Neutrophil (primary cell): ENCODE measurements at regions not wholly inside any gene's neighbourhood (a gene's known extent, or its start where the extent isn't known, plus 50 kb on each side); places are given as distances from the start of the nearest gene placed in this dataset.

ENCODE experiments used
- H3K27ac ChIP-seq: fragments of 200-600 bp; sonication (generic); 2 replicates; pipeline ENCODE4 v1.5.1; 2016; ENCODE audit warnings: mild to moderate bottlenecking, moderate library complexity
- H3K27me3 ChIP-seq: fragments of 200-600 bp; sonication (generic); 2 replicates; pipeline ENCODE4 v1.6.0; 2016; ENCODE audit warnings: mild to moderate bottlenecking
- H3K36me3 ChIP-seq: fragments of 200-600 bp; sonication (generic); 2 replicates; pipeline ENCODE4 v1.5.1; 2017
- H3K4me1 ChIP-seq, 2 experiments: fragments of 200-600 bp in 1 of 2; sonication (generic) in 1 of 2; 1 replicate in 1 of 2; 2 replicates in 1 of 2; pipeline versions ENCODE4 v1.5.1 to v1.6.1; 2013 to 2016; ENCODE audit warnings: low read depth in 1 of 2, low read length in 1 of 2, mild to moderate bottlenecking in 1 of 2, moderate library complexity in 1 of 2; ENCODE audit not compliant: control insufficient read depth in 1 of 2, insufficient read depth in 1 of 2
- H3K4me3 ChIP-seq, 2 experiments: fragments of 200-600 bp in 1 of 2; sonication (generic) in 1 of 2; 1 replicate in 1 of 2; 2 replicates in 1 of 2; pipeline ENCODE4 v1.5.1; 2013 to 2016; ENCODE audit warnings: low read depth in 1 of 2, low read length in 1 of 2, mild to moderate bottlenecking in 1 of 2, moderate library complexity in 1 of 2
- H3K9me3 ChIP-seq: fragments of 200-600 bp; sonication (generic); 2 replicates; pipeline ENCODE4 v1.5.1; 2016
- TF ChIP-seq, protein P1 (sequence below): fragments of 200-600 bp; sonication (generic); IDR thresholded peaks from 2 replicates; pipeline ENCODE4 v1.5.1; 2016; ENCODE audit warnings: antibody characterized with exemption

DNA sequence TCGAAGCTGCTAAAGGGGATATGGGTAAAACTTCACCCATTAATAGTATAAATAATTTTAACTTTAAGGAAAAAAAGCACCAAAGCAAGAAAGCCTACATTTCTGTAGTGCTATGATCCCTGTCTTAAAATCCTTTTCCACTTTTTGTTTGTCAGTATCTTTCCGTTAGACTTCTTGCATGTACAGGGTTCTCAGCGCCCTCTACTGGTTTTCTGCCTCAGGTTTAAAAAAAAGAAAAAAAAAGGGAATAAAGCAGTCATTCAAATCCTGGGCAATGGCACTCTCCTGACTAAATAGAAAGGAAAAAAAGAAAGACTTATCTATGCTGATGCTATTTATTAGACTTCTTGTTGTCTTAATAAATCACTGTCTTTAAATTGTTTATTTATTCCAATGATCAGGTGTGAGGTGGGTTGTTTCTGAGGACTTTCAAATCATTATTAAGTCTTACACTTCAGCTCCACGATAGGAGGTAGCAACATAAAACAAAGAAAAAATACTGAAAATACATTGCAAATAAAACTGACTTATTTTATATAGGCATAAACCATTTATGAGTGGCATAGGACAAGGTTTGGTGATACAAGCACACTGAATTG, 475.4 kb upstream of the NR5A2 start:
- Histone ChIP-seq H3K36me3 (no peaks in the 10 kb centered on the region), H3K27me3 (no peaks in the 10 kb centered on the region), H3K27ac (no peak overlapping the region), H3K4me1 (no peaks in the 10 kb centered on the region), H3K4me3 (no peak overlapping the region), H3K9me3 (no peaks in the 10 kb centered on the region)
- TF ChIP-seq, protein P1, sequence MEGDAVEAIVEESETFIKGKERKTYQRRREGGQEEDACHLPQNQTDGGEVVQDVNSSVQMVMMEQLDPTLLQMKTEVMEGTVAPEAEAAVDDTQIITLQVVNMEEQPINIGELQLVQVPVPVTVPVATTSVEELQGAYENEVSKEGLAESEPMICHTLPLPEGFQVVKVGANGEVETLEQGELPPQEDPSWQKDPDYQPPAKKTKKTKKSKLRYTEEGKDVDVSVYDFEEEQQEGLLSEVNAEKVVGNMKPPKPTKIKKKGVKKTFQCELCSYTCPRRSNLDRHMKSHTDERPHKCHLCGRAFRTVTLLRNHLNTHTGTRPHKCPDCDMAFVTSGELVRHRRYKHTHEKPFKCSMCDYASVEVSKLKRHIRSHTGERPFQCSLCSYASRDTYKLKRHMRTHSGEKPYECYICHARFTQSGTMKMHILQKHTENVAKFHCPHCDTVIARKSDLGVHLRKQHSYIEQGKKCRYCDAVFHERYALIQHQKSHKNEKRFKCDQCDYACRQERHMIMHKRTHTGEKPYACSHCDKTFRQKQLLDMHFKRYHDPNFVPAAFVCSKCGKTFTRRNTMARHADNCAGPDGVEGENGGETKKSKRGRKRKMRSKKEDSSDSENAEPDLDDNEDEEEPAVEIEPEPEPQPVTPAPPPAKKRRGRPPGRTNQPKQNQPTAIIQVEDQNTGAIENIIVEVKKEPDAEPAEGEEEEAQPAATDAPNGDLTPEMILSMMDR, result no peak

DNA sequence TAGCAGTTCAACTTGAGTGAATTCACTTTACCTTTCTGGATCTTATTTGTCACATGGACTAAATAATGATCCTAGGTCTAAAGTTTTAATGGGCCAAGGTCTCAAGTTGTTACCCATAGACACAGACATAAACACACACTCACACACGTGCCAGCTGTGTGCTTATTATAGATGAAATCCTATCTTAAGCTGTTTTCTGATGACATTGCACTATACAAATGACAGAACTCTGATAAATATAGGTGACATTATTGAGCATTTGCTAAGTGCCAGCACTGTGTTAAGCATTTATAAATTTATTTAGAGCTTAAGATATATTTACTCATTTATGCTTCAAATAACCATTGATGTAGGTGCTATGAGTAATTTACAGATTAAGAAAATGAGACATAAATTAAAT, 474.4 kb upstream of the NR5A2 start:
- no peaks in the 10 kb centered on the region for H3K9me3 ChIP-seq
- no peaks in the 10 kb centered on the region for H3K27me3 ChIP-seq

DNA sequence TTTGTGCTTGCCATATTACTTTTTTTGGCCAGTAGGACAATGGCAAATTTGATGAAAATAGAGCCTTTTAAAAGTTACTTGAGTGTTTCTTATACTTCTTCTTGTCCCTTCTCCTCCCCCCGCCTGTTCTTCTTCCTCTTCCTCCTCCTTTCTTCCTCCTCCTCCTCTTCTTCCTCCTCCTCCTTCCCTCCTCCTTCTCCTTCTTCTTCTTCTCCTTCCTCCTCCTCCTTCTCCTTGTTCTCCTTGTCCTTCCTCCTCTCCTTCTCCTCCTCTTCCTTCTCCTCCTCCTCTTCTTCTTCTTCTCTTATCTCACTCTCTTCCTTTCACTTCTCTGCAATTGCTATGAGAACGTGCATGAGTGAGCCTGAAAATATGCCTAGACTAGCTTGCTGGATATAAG, 466.2 kb upstream of the NR5A2 start:
- H3K4me1 ChIP-seq, result no peaks in the 10 kb centered on the region
- H3K36me3 ChIP-seq, result no peaks in the 10 kb centered on the region
- H3K9me3 ChIP-seq, result no peaks in the 10 kb centered on the region
- TF ChIP-seq, protein P1, result no peak
- no peak overlapping the region for H3K4me3 ChIP-seq
- no peak overlapping the region for H3K27ac ChIP-seq
- H3K27me3 ChIP-seq, result no peaks in the 10 kb centered on the region

More for the DNA sequence above, 474.4 kb upstream of the NR5A2 start:
- TF ChIP-seq, protein P1, result no peak
- Histone ChIP-seq H3K4me1 (no peaks in the 10 kb centered on the region), H3K27ac (no peak overlapping the region), H3K36me3 (no peaks in the 10 kb centered on the region), H3K4me3 (no peak overlapping the region)

DNA sequence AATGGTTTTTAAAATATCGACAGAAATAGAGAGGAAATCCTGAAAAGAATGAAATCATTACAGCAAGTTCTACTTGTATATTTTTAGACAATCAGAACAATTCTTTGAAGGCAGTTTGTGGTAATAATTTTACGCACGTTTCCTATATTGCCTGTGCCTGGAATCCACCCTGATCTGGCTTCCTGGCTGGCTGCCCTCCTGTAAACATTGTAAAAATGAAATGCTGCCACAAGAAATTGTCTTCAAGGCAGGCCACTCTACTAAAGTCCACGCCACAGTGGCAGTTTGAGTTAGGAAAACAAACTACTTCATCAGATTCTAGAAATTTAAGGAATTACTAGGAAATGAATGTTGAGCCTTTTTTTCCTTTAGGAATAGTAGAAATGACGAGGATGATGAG, 454.5 kb upstream of the NR5A2 start:
- H3K4me3 ChIP-seq, result no peak overlapping the region
- no peaks in the 10 kb centered on the region for H3K9me3 ChIP-seq
- no peaks in the 10 kb centered on the region for H3K36me3 ChIP-seq
- H3K4me1 ChIP-seq, result no peaks in the 10 kb centered on the region
- TF ChIP-seq, protein P1, result no peak
- H3K27me3 ChIP-seq, result no peaks in the 10 kb centered on the region
- H3K27ac ChIP-seq, result no peak overlapping the region

DNA sequence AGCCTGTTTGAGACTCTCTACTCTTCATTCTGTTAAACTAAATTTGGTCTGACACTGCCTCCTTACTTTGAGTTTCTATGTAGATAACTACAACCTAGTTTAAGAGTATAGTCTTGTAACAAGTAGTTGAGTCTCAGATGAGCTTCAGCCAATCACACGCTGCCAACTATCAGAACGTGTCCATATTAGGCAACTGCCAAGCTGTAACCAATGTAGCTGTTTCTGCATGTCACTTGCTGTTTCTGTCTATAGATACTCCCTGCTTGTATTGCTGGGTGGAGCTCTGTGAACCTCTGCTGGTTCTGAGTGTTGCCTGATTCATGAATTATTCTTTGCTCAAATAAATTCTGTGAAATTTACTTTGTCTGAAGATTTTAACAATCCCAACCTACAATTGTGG, 452.6 kb upstream of the NR5A2 start:
- H3K27ac ChIP-seq, result no peak overlapping the region
- H3K4me1 ChIP-seq, result no peaks in the 10 kb centered on the region
- H3K36me3 ChIP-seq, result no peaks in the 10 kb centered on the region
- no peaks in the 10 kb centered on the region for H3K9me3 ChIP-seq
- TF ChIP-seq, protein P1, result no peak
- H3K4me3 ChIP-seq, result no peak overlapping the region
- no peaks in the 10 kb centered on the region for H3K27me3 ChIP-seq

DNA sequence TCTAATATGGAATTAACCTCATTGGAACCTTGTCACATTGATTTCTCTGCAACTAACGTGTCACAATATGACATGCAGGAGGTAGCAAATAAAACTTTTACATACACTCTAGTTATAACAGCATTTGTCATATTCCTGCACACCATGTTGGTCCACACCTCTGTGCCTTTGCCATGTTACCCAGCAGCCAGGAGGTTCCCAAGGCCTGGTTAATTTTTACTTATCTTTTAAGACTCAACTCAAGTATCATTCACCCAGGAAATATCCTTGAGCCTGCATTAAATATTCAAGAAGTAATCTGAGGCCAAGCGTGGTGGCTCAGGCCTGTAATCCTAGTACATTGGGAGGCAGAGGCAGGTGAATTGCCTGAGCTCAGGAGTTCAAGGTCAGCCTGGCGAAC, 447.2 kb upstream of the NR5A2 start:
- TF ChIP-seq, protein P1, result no peak
- Histone ChIP-seq H3K27ac (no peak overlapping the region), H3K4me1 (no peaks in the 10 kb centered on the region), H3K27me3 (no peaks in the 10 kb centered on the region), H3K9me3 (no peaks in the 10 kb centered on the region), H3K4me3 (no peak overlapping the region), H3K36me3 (no peaks in the 10 kb centered on the region)
